CD4-positive, alpha-beta T cell treated with Interleukin-17A for 4 hours (primary cell): ENCODE measurements at regions not wholly inside any gene's neighbourhood (a gene's known extent, or its start where the extent isn't known, plus 50 kb on each side); places are given as distances from the start of the nearest gene placed in this dataset.

ENCODE experiments used
- DNase-seq: peaks from one replicate; pipeline ENCODE4 v3.0.0-alpha.2; 2020; ENCODE audit warnings: mixed read lengths

GRCh38 chr4:155616117-155616516 is 50.5 kb upstream of the GUCY1A1 start:
- DNase-seq: no peak

- DNase-seq: no peak
Observed at GRCh38 chr4:155615081-155615887, 51.4 kb upstream of the GUCY1A1 start.

DNA sequence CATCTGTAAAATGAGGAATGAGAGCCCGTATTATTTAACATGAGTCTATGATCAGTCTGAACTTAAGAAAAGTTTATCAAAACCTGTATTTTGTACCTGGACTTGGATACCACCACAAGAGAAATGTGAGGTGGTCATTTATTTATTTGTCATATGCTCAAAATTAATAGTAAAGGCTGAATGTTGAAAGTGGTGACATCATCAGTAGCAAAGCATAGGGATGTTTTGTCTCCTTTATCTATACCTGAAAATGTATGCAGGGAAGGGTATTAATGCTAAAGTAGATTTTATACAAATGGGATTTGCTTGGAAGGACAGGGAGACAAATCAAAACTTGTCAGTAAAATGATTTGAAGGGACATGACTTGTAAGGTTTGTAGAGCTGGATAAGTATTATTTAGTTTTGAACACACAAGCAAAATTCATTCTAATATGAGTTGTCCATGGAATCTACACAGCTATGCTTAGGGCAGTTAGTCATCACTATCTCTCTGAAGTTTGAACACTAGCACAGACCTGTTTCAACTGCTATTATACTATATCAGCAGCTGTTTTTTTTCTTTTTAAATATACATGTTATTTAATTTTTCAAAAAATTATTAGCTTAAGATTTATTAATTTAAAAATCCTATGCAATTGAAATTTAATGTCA is 52.4 kb upstream of the GUCY1A1 start:
- no peak for DNase-seq

GRCh38 chr4:155612074-155612473 is 54.6 kb upstream of the GUCY1A1 start:
- DNase-seq: no peak

GRCh38 chr4:155611501-155611900 is 55.1 kb upstream of the GUCY1A1 start:
- no peak for DNase-seq

GRCh38 chr4:155610143-155610542 is 56.5 kb upstream of the GUCY1A1 start:
- no peak for DNase-seq

DNA sequence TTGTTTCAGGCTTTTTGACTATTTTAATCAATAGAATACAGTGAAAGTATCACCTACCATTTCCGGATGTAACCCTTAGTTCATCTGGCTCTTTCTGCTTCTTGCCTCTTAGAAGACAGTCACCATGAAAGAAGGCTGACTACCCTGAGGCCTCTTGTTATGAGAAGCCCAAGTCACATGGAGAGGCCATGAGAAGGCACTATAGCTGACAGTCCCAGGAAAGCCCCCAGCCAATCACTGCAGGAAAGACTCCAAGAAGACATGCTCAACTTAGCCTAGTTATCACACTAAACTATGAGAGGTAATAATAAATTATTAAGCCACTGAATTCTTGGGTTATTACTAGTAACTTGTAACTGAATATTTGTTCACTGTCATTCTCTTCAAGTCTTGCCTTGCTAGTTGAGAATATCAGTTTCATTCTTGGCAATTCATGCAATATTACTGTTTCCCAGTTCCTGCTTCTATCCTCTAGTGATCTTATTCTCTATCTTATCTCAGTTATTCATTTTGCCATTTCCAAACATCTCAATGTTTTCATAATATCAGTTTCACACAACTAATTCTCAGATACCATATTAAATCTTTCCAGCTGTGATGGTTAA is 57.1 kb upstream of the GUCY1A1 start:
- DNase-seq: no peak

GRCh38 chr4:155608225-155608885 is 58.3 kb upstream of the GUCY1A1 start:
- no peak for DNase-seq

DNA sequence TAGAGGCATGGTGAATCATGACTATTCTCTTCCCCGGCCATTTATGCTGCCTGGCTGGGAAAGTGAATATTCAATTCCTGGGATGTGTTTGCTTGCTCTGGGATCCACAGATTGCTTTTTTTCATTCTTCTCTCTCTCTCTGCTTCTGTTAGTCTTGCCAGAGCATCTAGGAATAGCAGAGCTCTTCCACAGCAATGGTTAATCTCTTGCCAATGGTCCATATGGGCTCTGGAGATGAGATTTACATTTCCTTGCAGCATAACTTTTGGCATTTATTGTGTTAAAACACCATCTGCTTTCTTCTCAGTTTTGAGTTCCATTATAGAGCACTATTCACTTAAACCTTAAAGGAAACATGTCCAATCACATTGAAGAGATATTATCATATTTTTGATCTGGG is 59.2 kb upstream of the GUCY1A1 start:
- no peak for DNase-seq

- no peak for DNase-seq
Observed at GRCh38 chr4:155604718-155605626, 61.7 kb upstream of the GUCY1A1 start.

DNA sequence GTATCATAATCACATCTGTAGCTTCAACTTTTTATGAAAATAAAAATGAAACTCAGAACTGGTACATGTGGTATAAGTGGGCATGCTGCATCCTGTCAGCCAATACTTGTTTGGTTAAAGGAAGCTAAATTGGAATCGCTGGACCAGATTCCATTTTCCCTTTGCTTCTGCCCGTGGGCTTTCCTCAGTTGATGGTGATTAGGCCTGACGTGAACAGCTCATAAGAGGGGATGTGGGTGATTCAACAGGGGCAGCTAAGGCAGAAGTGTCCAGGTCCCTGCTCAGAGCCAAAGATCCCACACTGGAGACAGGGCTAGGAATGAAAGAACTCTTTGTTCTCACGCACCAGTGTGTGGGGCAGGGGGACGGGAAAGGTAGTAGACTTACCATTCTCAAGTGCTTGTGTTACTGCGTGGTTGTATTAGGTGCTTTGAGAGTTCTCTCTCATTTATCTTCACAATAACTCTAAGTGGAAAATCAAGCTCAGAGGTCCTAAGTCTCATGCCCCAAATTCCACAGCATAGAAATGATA is 63.2 kb upstream of the GUCY1A1 start:
- DNase-seq: no peak

DNA sequence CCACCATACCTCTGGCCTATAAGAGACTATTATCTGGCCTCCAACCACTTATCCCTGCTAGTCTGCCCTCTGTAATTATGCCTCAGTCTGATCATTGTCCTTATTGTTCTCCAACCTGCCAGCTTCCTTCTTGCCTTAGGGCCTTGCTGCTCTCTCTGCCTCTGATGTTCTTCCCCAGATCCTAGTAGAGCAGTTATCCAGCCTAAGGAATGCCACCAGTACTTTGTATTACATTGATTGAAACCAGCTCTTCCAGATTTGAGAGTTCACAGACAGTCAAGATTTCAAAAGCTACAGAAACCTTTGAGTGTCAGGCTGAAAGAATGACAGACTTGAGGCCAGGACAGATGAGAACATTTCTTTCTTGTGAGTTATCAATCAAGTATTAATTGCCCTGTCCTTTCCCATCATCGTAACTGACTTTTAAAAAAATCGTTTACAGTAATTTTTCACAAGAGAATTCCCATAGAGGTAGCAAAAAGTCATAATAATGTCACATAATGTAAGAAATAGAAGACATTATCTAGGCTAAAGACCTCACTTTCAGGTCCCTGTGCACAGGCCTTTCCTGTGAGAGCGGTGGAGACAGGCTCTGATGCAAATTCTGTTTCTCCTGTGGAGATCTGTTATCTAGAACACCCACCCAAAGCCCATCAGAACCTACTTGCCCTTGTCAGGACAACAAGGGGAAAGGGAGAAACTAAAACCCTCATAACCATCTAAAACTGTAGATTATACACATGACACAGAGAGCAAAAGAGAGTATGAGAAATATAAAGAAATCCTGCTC is 64.1 kb upstream of the GUCY1A1 start:
- no peak for DNase-seq

DNA sequence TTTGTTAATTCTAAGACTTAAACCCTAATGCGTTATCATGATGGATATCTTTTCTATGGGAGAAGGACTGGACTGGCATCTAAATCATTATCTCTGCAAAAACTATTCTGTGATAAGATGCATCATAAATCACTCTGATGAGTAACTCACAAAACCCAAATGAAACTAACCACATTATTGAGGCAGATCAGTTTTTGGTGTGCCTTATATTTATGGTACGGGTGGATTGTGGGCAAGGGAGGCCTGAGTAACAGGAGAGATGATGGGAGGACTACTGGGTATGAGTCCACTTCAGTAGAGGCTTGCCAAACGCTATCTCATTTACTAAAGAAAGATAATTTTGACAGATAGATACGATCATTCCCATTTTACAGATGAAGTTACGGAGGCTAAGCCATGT is 66.4 kb upstream of the GUCY1A1 start:
- DNase-seq: no peak

- DNase-seq: no peak
Observed at GRCh38 chr4:155599596-155599995, 67.1 kb upstream of the GUCY1A1 start.

DNA sequence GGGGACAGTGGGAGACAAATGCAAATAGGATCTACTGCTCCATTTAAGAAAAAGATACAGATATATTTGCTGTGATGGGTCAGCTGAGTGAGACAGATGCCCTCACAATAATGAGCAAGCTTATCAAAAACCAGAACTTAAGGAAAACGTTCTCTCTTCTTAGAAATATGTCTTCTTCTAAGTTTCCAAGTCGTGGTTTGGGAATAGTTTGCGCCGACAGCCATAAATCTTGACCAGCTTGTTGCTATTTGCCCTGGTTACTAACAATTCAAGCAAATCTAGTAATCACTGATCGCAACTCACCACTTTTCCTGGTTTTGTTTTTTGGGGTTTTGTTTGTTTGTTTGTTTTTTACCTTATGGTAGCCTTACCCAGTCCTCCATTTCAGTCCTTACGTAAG is 67.6 kb upstream of the GUCY1A1 start:
- DNase-seq: no peak

- DNase-seq: no peak
Observed at GRCh38 chr4:155597933-155598451, 68.7 kb upstream of the GUCY1A1 start.

- no peak for DNase-seq
Observed at GRCh38 chr4:155597281-155597680, 69.4 kb upstream of the GUCY1A1 start.

DNA sequence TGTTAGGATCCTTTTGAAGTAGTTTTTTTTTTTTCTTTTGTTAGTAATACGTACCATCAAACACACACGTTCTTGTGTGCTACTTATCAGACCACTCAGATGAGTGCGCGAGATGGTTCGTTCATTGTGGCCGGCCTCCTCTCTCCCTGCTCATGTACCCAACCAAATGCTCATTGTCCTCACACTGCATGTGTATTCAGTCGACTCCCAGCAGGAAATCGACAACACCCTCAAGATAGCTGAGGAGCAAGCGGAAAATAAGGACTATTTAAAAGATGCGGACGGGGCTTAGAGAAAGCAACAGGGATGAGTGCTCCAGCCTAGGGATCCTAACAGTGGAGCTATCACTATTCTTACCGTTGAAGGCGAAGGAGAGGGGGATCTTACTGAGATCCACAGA is 72.9 kb upstream of the GUCY1A1 start:
- no peak for DNase-seq

DNA sequence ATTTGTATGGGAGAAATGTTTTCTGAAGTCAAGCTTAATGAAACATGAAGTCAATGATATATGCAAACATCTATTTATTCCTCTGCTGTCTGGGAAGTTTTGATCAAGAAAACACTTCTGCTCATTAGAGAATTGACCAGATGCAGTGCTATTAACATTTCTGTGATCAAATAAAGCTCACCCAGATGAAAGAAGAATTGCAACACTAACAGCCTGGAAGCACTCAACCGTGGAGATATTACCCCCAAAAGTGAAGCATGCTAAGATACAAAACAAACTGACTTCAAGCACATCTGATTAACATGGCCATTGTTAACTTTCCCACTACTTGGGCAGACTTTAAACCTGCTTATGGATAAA is 73.7 kb upstream of the GUCY1A1 start:
- DNase-seq: no peak

DNA sequence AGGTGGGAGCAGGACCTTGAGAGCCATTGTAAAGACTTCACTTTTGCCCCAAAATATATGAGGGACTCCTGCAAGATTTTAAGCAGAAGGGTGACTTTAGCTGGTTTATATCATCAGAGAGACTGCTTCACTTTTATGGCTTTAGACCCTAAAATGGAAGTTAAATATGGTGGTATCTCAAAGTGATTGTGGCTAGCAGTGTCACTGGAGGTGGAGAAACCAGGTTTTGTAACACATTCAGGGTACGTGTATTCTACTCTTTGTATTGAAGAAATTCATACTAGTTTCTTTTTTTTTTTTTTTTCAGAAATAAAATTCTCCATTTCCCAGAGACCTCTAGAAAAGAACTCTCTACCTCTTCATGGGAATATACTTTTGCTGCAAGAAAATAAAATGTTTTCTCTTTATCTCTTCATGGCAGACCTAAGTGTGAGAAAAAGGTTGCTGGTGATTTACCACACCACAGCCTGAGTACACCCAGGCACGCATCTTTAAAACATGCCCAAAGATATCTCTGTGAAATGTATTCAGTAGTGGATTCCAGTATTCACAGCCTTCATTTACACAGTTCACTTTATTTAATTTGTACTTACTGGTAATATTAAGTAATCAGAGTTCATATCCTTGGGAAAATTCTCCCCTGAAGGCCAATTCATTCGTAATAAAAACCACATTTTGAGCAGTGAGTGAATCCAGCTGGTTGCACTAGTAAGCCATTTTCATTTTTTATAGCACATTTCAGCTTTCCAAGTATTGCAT is 74.3 kb upstream of the GUCY1A1 start:
- DNase-seq: no peak
